Caco-2 (cell line): ENCODE measurements at regions not wholly inside any gene's neighbourhood (a gene's known extent, or its start where the extent isn't known, plus 50 kb on each side); places are given as distances from the start of the nearest gene placed in this dataset.

Experiments
- BruUV-seq: library from RNA; stranded (reverse); fragments of 400-500 nt; replicated peaks from 2 replicates; lab custom pipeline; 2021; lab: Mats Ljungman, UMichigan
- CTCF ChIA-PET: fragments of 300-600 bp; sonication (Branson Sonifier 250); formaldehyde crosslinking; loops from one replicate; lab custom pipeline; 2022; ENCODE audit warnings: antibody characterized with exemption; lab: Charles Lee
- POLR2A ChIA-PET: fragments of 300-600 bp; sonication (Branson Sonifier 250); formaldehyde crosslinking; loops from one replicate; lab custom pipeline; 2022; ENCODE audit warnings: antibody characterized with exemption; lab: Charles Lee
- DNase-seq, 2 experiments: peaks; one replicate each; pipeline versions ENCODE4 v3.0.0 to v3.0.0-alpha.2; 2020 to 2022
- H3K27me3 ChIP-seq: replicated peaks from 2 replicates; pipeline ENCODE4 v1.6.0; 2011; ENCODE audit warnings: low read length; ENCODE audit not compliant: control insufficient read depth, insufficient read depth
- H3K36me3 ChIP-seq: 2 replicates; pipeline ENCODE4 v1.5.1; 2011; ENCODE audit warnings: low read length; ENCODE audit not compliant: control insufficient read depth, insufficient read depth
- H3K4me1 ChIP-seq: fragments of 250-450 bp; sonication (Bioruptor Pico); 2 replicates; pipeline ENCODE4 v1.5.1; 2020; ENCODE audit warnings: mild to moderate bottlenecking
- H3K4me3 ChIP-seq: 2 replicates; pipeline ENCODE4 v1.5.1; 2011; ENCODE audit warnings: low read depth, mild to moderate bottlenecking, control low read depth, low read length
- H3K9me3 ChIP-seq: fragments of 250-450 bp; sonication (Bioruptor Pico); 2 replicates; pipeline ENCODE4 v1.5.1; 2020; ENCODE audit warnings: mild to moderate bottlenecking, moderate library complexity
- H3K27ac Mint-ChIP-seq: one replicate; pipeline ENCODE4 v1.8.0; 2022; ENCODE audit warnings: mixed read lengths; ENCODE audit not compliant: unreplicated experiment
- H3K27me3 Mint-ChIP-seq: one replicate; pipeline ENCODE4 v1.8.0; 2022; ENCODE audit warnings: mixed read lengths; ENCODE audit not compliant: insufficient read depth, unreplicated experiment
- H3K36me3 Mint-ChIP-seq: one replicate; pipeline ENCODE4 v1.8.0; 2022; ENCODE audit warnings: mild to moderate bottlenecking, mixed read lengths; ENCODE audit not compliant: insufficient read depth, unreplicated experiment
- H3K4me1 Mint-ChIP-seq: one replicate; pipeline ENCODE4 v1.8.0; 2022; ENCODE audit warnings: low read depth, mixed read lengths; ENCODE audit not compliant: unreplicated experiment
- H3K4me3 Mint-ChIP-seq: one replicate; pipeline ENCODE4 v1.8.0; 2022; ENCODE audit warnings: mild to moderate bottlenecking, moderate library complexity, mixed read lengths; ENCODE audit not compliant: unreplicated experiment
- H3K9me3 Mint-ChIP-seq: one replicate; pipeline ENCODE4 v1.8.0; 2022; ENCODE audit warnings: mixed read lengths; ENCODE audit not compliant: unreplicated experiment
- CTCF ChIP-seq, 2 experiments: fragments of 200-600 bp in 1 of 2; IDR thresholded peaks; 1 replicate in 1 of 2; 2 replicates in 1 of 2; pipeline versions ENCODE4 v1.5.1 to v1.8.0; 2011 to 2022; ENCODE audit warnings: antibody characterized with exemption in 1 of 2, control low read depth in 1 of 2, inconsistent platforms in 1 of 2, low read depth in 1 of 2, low read length in 1 of 2, mild to moderate bottlenecking in 1 of 2, moderate library complexity in 1 of 2; ENCODE audit not compliant: insufficient read depth in 1 of 2, severe bottlenecking in 1 of 2, unreplicated experiment in 1 of 2
- intact Hi-C: fragments of 100-400 bp; cut with micrococcal nuclease; formaldehyde crosslinking; loops from one replicate; pipeline ENCODE4 v1.10.0; 2022; ENCODE audit not compliant: unreplicated experiment

GRCh38 chr7:56219017-56219416, 102.8 kb upstream of the NUPR2 start:
- TF ChIP-seq CTCF (IDR thresholded peaks at IDR 0.05; ENCODE audit: insufficient read depth in 1 of 2, low read depth in 1 of 2, low read length in 1 of 2, severe bottlenecking in 1 of 2, unreplicated experiment in 1 of 2), result no peak
- POLR2A ChIA-PET, result no interaction called here
- Mint-ChIP-seq H3K27me3 (no peaks in the 10 kb centered on the region), H3K27ac (no peak overlapping the region), H3K4me3 (no peak overlapping the region), H3K9me3 (peaks cover 31% of the 10 kb centered on the region), H3K36me3 (no peaks in the 10 kb centered on the region), H3K4me1 (no peaks in the 10 kb centered on the region)
- H3K36me3 ChIP-seq, result no peaks in the 10 kb centered on the region
- no TSS peak for BruUV-seq
- H3K27me3 ChIP-seq, result no peaks in the 10 kb centered on the region
- DNase-seq, result no peak
- CTCF ChIA-PET, result no interaction called here
- H3K9me3 ChIP-seq, result no peaks in the 10 kb centered on the region
- intact Hi-C loops, result no loop called here
- H3K4me1 ChIP-seq, result no peaks in the 10 kb centered on the region
- H3K4me3 ChIP-seq, result no peak overlapping the region

GRCh38 chr7:56218510-56218909, 102.3 kb upstream of the NUPR2 start:
- no peak for TF ChIP-seq CTCF (IDR thresholded peaks at IDR 0.05; ENCODE audit: insufficient read depth in 1 of 2, low read depth in 1 of 2, low read length in 1 of 2, severe bottlenecking in 1 of 2, unreplicated experiment in 1 of 2)
- intact Hi-C loops, result no loop called here
- POLR2A ChIA-PET, result no interaction called here

GRCh38 chr7:56213574-56213973, 97.4 kb upstream of the NUPR2 start:
- Mint-ChIP-seq H3K9me3 (peaks cover 32% of the 10 kb centered on the region), H3K27ac (no peak overlapping the region), H3K27me3 (no peaks in the 10 kb centered on the region), H3K4me3 (no peak overlapping the region), H3K36me3 (no peaks in the 10 kb centered on the region), H3K4me1 (no peaks in the 10 kb centered on the region)
- Histone ChIP-seq H3K27me3 (no peaks in the 10 kb centered on the region), H3K4me3 (no peak overlapping the region), H3K4me1 (no peaks in the 10 kb centered on the region), H3K9me3 (no peaks in the 10 kb centered on the region), H3K36me3 (no peaks in the 10 kb centered on the region)
- ChIA-PET CTCF (no interaction called here), POLR2A (no interaction called here)
- intact Hi-C loops, result no loop called here
- no peak for DNase-seq
- no TSS peak for BruUV-seq
- no peak for TF ChIP-seq CTCF (IDR thresholded peaks at IDR 0.05; ENCODE audit: insufficient read depth in 1 of 2, low read depth in 1 of 2, low read length in 1 of 2, severe bottlenecking in 1 of 2, unreplicated experiment in 1 of 2)

More at GRCh38 chr7:56218510-56218909, 102.3 kb upstream of the NUPR2 start:
- no peaks in the 10 kb centered on the region for H3K27me3 Mint-ChIP-seq
- no peak overlapping the region for H3K4me3 Mint-ChIP-seq
- H3K9me3 Mint-ChIP-seq, result peaks cover 31% of the 10 kb centered on the region
- H3K4me1 Mint-ChIP-seq, result no peaks in the 10 kb centered on the region
- Histone ChIP-seq H3K27me3 (no peaks in the 10 kb centered on the region), H3K4me1 (no peaks in the 10 kb centered on the region), H3K4me3 (no peak overlapping the region), H3K36me3 (no peaks in the 10 kb centered on the region), H3K9me3 (no peaks in the 10 kb centered on the region)
- H3K36me3 Mint-ChIP-seq, result no peaks in the 10 kb centered on the region
- no peak for DNase-seq
- H3K27ac Mint-ChIP-seq, result no peak overlapping the region
- no TSS peak for BruUV-seq
- CTCF ChIA-PET, result no interaction called here
